HG03139 (cell line): ENCODE measurements at regions not wholly inside any gene's neighbourhood (a gene's known extent, or its start where the extent isn't known, plus 50 kb on each side); places are given as distances from the start of the nearest gene placed in this dataset.

ENCODE experiments used
- ATAC-seq: cut with Tn5 transposase; IDR thresholded peaks from one replicate; pipeline ENCODE4 v1.9.1; 2021; ENCODE audit not compliant: unreplicated experiment

DNA sequence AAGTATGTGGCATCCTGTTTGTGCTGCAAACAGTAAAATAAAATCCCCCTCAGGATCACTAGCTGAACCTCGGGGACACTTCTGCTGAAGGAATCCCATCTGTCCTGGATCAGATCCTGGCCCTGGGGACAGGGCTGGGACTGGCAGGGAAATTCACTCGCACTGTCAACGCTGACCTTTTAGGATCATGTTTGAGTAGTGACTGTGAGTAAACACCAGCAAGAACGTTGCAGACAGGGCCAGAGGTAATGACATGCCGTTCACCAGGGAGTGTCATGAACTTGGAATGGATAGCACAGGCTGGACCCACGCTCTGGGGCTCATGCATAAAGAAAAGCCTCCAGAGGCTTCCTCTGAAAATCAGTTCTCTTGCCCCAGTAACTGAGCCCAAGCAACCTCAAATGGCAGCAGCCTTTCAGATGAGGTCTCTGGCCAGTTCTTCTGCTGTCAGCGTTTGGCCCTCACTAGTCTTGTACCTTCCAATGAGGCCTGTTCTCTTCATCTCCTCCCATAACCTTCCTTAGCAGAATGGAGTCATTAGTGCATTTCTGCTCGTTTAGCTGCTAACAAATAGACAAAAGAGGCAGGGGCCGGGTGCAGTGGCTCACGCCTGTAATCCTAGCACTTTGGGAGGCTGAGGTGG is 51.0 kb upstream of the BARX2 start:
- no peak for ATAC-seq

- ATAC-seq, result no peak
Observed at GRCh38 chr11:129323896-129324502, 51.6 kb upstream of the BARX2 start.

GRCh38 chr11:129322941-129323340 is 52.7 kb upstream of the BARX2 start:
- ATAC-seq, result no peak

DNA sequence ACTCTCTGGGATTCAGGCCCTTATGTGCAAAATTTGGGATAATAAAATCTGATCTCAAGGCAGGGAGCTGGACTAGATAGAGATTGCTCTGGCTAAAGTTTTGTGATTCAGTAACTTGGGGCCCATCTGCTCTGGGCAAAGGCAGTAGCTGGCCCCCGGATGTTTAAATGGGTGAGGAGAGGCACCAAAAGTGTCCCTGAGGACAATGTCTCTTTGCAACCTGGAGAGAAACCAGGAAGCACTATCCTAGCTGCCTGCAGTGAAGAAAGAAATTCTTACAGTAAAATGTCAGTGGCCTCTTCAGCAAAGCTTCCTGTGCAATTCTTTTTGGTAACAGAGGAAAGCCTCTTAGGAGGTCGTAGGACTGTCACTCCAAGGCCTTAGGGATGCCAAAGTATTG is 54.6 kb upstream of the BARX2 start:
- ATAC-seq, result no peak

GRCh38 chr11:129320494-129320893 is 55.2 kb upstream of the BARX2 start:
- ATAC-seq, result no peak

- no peak for ATAC-seq
Observed at GRCh38 chr11:129319751-129320150, 55.9 kb upstream of the BARX2 start.

DNA sequence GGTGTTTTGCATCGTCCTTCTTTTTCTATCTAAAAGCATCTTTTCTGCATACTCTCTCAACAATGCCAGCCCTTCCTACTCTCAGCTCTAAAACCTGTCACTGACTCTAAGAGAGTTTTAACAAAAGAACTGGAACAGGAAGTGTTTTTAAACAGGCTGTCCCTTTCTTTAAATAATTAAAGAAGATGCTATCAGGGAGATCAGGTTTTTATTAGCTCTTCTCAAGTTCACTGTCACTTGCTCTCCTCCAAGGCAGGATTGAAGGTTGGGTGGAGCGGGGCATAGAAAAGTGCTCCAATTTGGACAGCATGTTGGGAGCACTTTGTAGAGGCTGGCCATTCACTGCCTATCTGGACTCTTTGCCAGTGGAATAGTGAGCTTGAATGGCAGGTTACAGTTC is 56.4 kb upstream of the BARX2 start:
- no peak for ATAC-seq

DNA sequence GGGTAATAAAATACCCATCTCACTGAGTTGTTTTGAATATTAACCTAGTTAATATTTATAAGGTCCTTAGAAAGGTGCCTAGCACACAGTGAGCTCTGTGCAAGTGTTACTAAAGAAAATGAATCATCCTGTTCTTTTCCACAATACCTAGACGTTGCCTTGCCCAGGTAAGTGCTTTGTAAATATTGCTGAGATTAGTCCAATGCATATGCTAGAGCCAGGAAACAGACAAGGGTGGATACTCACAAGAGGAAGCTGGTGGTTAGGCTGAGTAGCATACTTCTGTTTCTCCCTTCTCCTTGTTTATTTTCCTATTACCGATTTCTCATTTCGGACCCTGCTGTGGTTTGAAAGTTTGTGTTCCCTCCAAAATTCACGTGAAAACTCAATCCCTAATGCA is 58.1 kb upstream of the BARX2 start:
- ATAC-seq, result no peak

DNA sequence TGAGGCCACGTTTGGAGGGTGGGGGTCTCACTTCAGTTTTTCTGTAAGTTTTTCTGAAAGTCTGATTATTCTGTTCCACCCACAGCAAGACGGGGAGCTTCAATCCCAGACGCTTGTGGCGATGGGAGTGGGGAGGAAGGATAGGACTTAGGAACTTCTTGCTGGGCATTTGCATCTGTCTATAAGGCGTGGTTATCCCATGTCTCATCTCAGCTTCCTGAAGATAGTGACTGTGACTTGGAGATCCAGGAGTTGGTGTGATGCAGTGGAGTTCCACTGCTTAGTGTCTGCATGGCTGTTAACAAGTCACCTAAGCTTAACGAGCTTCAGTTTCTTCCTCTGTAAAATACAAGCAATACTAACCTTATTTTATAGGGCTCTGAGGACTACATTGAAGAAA is 58.9 kb upstream of the BARX2 start:
- ATAC-seq, result no peak

DNA sequence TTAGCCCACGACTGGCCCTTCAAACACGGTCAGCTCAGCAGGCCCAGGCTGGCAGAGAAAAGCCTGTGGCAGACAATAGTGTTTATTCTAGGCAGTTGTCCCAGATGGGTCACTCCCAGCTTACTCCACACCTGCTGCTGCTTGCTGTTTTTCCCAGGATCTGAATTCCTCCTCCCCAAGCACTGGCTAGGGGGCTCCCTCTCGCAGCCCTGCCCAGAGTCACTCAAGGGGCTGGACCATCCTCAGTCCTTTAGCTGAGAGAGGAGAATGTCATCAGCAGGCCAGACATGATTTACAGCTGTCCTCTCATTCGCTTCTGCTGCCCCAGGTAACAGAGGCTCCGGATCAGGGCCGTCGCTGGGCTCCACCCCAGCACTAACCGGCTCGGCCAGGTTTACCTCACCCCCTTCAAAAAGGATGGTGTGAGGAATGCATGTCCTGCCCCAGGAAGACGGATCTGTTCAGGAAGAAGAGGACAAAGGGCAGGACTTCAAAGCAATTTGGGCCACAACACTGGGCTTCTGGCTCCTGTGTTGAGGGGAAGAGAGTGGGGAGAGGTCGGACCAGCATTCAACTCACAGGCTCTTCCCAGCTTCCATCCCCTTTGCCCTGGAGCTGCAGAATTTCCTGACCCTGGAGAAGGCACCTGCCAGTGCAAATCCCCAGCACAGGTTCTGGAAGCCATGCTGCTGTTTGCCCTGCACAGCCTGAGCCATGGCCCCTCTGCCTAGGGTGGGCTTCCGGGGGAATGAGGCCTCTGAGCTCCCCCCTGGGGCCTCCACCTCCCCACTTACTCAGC is 59.7 kb upstream of the BARX2 start:
- ATAC-seq, result no peak

DNA sequence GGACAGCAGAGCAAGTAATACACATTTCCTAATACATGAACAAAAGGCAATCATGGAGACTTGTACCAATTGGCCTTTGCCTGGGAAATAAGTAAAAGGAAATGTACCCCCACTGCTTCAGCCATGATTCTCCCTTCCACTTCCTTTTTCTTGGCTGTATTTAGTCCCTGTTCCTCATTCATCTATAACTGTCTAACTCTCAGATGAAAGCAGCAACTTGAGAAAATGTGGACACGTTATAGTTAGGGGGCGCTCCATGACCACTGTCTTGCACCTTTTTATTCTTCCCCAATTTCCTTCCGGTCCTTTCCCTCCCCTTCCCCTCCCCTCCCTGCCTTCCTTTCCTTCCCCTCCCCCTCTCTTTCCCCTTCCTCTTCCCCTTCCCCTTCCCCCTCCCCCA is 61.3 kb upstream of the BARX2 start:
- ATAC-seq, result no peak

DNA sequence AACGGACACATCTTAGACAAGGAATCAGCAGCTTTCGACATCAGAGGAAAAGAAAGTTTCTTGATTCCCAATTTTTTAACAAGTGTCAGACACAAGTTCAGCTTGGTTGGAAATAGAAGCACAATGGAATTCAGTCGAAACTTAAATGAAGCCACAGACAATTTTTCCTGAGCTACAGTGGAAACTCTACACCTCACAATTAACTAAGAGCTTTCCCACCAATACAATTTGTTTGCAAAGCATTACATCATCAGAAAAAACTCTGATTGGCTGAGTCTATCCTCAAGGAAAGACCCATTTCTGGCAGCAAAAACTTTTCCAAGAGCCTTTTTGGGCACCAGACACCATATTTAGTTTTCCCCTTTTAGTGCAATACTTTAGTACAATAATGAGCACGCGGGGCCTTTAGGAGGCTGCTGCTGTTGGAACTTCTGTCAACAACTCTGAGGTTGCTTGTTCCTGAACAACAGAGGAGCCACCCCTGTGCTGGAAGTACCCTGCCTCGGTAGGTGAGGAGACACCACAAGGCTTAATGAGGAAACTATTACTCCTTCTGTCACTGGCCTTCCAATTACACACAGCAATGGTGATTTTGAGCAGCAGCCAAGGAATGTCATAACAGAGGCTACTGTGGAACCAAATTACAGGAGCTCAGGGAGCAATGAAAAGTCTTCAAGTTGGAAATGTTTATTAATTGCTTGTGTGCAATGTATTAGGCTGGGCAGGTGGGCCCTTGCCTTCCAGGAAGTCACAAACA is 61.9 kb upstream of the BARX2 start:
- no peak for ATAC-seq

- no peak for ATAC-seq
Observed at GRCh38 chr11:129312730-129313503, 62.7 kb upstream of the BARX2 start.

- no peak for ATAC-seq
Observed at GRCh38 chr11:129308241-129308865, 67.3 kb upstream of the BARX2 start.

GRCh38 chr11:129307162-129307561 is 68.5 kb upstream of the BARX2 start:
- ATAC-seq, result no peak

GRCh38 chr11:129302386-129303101 is 73.1 kb upstream of the BARX2 start:
- ATAC-seq, result no peak

GRCh38 chr11:129300099-129300498 is 75.5 kb upstream of the BARX2 start:
- ATAC-seq, result no peak

- no peak for ATAC-seq
Observed at GRCh38 chr11:129298988-129299387, 76.7 kb upstream of the BARX2 start.

DNA sequence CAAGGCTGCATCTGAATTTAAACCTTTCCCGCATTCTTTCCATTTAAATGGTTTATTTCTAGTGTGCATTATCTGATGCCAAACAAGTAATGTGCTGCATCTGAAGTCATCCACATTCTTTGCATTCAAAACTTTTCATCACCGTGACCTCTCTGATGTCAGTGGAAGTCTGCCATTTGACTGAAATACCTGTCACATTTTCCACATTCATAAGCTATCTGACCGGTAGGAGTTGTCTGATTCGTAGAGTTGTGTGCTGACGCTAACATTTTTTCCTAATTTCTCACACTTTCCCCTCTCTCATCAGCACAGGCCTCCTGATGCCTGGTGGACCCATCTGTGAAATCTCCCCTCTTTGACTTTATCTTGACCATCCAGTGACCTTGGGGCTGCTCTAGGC is 79.9 kb upstream of the BARX2 start:
- ATAC-seq, result no peak

- no peak for ATAC-seq
Observed at GRCh38 chr11:129292771-129293170, 82.9 kb upstream of the BARX2 start.
